Motor neuron (in vitro differentiated cells): ENCODE measurements at regions not wholly inside any gene's neighbourhood (a gene's known extent, or its start where the extent isn't known, plus 50 kb on each side); places are given as distances from the start of the nearest gene placed in this dataset.
"Not testable (repeated sequence)": the region's sequence is repeated elsewhere in the genome, so short reads cannot be mapped to it uniquely, and the experiment has no call there.

ENCODE experiments used
- ATAC-seq, 8 experiments: fragments of 200-7000 bp; cut with Tn5 transposase; replicated peaks in 6 of 8; 2 replicates each; pipeline ENCODE4 v1.8.0; 2021; ENCODE audit warnings: mild to moderate bottlenecking in 8 of 8, moderate library complexity in 8 of 8
- H3K27ac ChIP-seq, 2 donors: fragments of 250-450 bp; sonication (Bioruptor Pico); 2 replicates each; pipeline ENCODE4 v1.9.0; 2021; ENCODE audit warnings: antibody characterized with exemption in 2 of 2, mild to moderate bottlenecking in 2 of 2, moderate library complexity in 1 of 2
- H3K4me1 ChIP-seq, 2 donors: fragments of 250-450 bp; sonication (Bioruptor Pico); replicated peaks in 1 of 2; 2 replicates each; pipeline ENCODE4 v1.6.1; 2021; ENCODE audit warnings: antibody characterized with exemption in 2 of 2, mild to moderate bottlenecking in 2 of 2, moderate library complexity in 1 of 2
- H3K4me3 ChIP-seq, 5 donors: fragments of 250-450 bp; sonication (Bioruptor Pico); 2 replicates each; pipeline ENCODE4 v1.9.0; 2021; ENCODE audit warnings: antibody characterized with exemption in 5 of 5, mild to moderate bottlenecking in 5 of 5, moderate library complexity in 4 of 5
- WGBS, 10 experiments: fragments of 450-650 bp; shearing (Covaris generic); methylation state at CpG; one replicate each; pipeline ENCODE4 v1.0.0; 2022; 5-methylcytosine and 5-hydroxymethylcytosine counted together
- in situ Hi-C, 9 experiments: fragments of 400-800 bp; cut with MboI; loops; one replicate each; pipeline ENCODE4 v1.15.0; 2021; ENCODE audit warnings: low sequenced_read_pairs in 9 of 9, low pct_unique_long_range_greater_than_20kb in 2 of 9; ENCODE audit not compliant: unreplicated experiment in 9 of 9

GRCh38 chr13:37978680-37979079, 109.1 kb upstream of the TRPC4 start:
- ATAC-seq: no peak
- Histone ChIP-seq H3K4me1 (peaks cover 0 to 9% of the 10 kb centered on the region in 2 donors), H3K4me3 (no peak overlapping the region), H3K27ac (no peak overlapping the region)
- in situ Hi-C loops: no loop called here
- WGBS, 10 experiments: 27 to 91% (median 80%) methylated on average over 1 to 2 of the region's 2 CpGs

GRCh38 chr13:37968555-37968954, 99.0 kb upstream of the TRPC4 start:
- in situ Hi-C loops: no loop called here
- Histone ChIP-seq H3K4me1 (no peaks in the 10 kb centered on the region), H3K4me3 (no peak overlapping the region), H3K27ac (no peak overlapping the region)
- no peak for ATAC-seq
- 51 to 97% (median 75%) methylated on average over 1 to 2 of the region's 2 CpGs for WGBS, 10 experiments

- H3K4me3 ChIP-seq: no peak overlapping the region
- H3K27ac ChIP-seq: no peak overlapping the region
- no peak for ATAC-seq
- H3K4me1 ChIP-seq: no peaks in the 10 kb centered on the region
- 78 to 100% (median 94%) methylated on average over 1 of the region's 1 CpG; no CpG with 5 or more reads in 4 of the 10 experiments for WGBS, 10 experiments
- in situ Hi-C loops: no loop called here
Observed at GRCh38 chr13:37966266-37966665, 96.7 kb upstream of the TRPC4 start.

- WGBS, 10 experiments: 67 to 100% (median 91%) methylated on average over 1 of the region's 1 CpG; no CpG with 5 or more reads in 1 of the 10 experiments
- Histone ChIP-seq H3K4me3 (no peak overlapping the region), H3K4me1 (no peaks in the 10 kb centered on the region), H3K27ac (no peak overlapping the region)
- in situ Hi-C loops: no loop called here
- no peak for ATAC-seq
Observed at GRCh38 chr13:37960427-37960826, 90.9 kb upstream of the TRPC4 start.

GRCh38 chr13:37959284-37959683, 89.7 kb upstream of the TRPC4 start:
- in situ Hi-C loops: no loop called here
- peak in 3 of 8 experiments; percentile 75 to 100 (median 93) for ATAC-seq

GRCh38 chr13:37956536-37956935, 87.0 kb upstream of the TRPC4 start:
- in situ Hi-C loops: no loop called here
- no peaks in the 10 kb centered on the region for H3K4me1 ChIP-seq
- ATAC-seq: peak in 1 of 8 experiments; percentile 20
- no peak overlapping the region for H3K27ac ChIP-seq
- WGBS, 10 experiments: 45 to 100% (median 100%) methylated on average over 1 of the region's 1 CpG
- no peak overlapping the region for H3K4me3 ChIP-seq

More at GRCh38 chr13:37959284-37959683, 89.7 kb upstream of the TRPC4 start:
- Histone ChIP-seq H3K4me3 (no peak overlapping the region), H3K27ac (no peak overlapping the region), H3K4me1 (no peaks in the 10 kb centered on the region)
- WGBS, 10 experiments: 43 to 100% (median 90%) methylated on average over 1 to 5 of the region's 5 CpGs; no CpG with 5 or more reads in 2 of the 10 experiments

- in situ Hi-C loops, ATAC-seq, H3K4me3 ChIP-seq, H3K4me1 ChIP-seq, H3K27ac ChIP-seq: not testable (repeated sequence)
- 83 to 100% (median 96%) methylated on average over 1 to 7 of the region's 9 CpGs for WGBS, 10 experiments
Observed at GRCh38 chr13:37954597-37954996, 85.0 kb upstream of the TRPC4 start.

- ATAC-seq: no peak
- H3K4me3 ChIP-seq: no peak overlapping the region
- H3K27ac ChIP-seq: no peak overlapping the region
- 0 to 80% (median 67%) methylated on average over 1 of the region's 1 CpG; no CpG with 5 or more reads in 5 of the 10 experiments for WGBS, 10 experiments
- in situ Hi-C loops: no loop called here
- H3K4me1 ChIP-seq: no peaks in the 10 kb centered on the region
Observed at GRCh38 chr13:37954191-37954590, 84.6 kb upstream of the TRPC4 start.

- no peak overlapping the region for H3K27ac ChIP-seq
- H3K4me1 ChIP-seq: no peaks in the 10 kb centered on the region
- in situ Hi-C loops: no loop called here
- no peak for ATAC-seq
- no peak overlapping the region for H3K4me3 ChIP-seq
Observed at GRCh38 chr13:37953696-37954095, 84.1 kb upstream of the TRPC4 start.

- Histone ChIP-seq H3K4me3 (no peak overlapping the region), H3K27ac (no peak overlapping the region), H3K4me1 (no peaks in the 10 kb centered on the region)
- 0 to 50% (median 17%) methylated on average over 1 of the region's 1 CpG; no CpG with 5 or more reads in 3 of the 10 experiments for WGBS, 10 experiments
- ATAC-seq: no peak
- in situ Hi-C loops: no loop called here
Observed at GRCh38 chr13:37950016-37950415, 80.4 kb upstream of the TRPC4 start.

GRCh38 chr13:37947419-37948140, 78.0 kb upstream of the TRPC4 start:
- in situ Hi-C loops: no loop called here
- no peak overlapping the region for H3K27ac ChIP-seq
- H3K4me3 ChIP-seq: no peak overlapping the region
- no peak for ATAC-seq
- H3K4me1 ChIP-seq: no peaks in the 10 kb centered on the region
- 83 to 100% (median 93%) methylated on average over 3 to 5 of the region's 5 CpGs; no CpG with 5 or more reads in 1 of the 10 experiments for WGBS, 10 experiments

- WGBS, 10 experiments: 48 to 100% (median 86%) methylated on average over 1 to 4 of the region's 4 CpGs
- Histone ChIP-seq H3K27ac (no peak overlapping the region), H3K4me3 (no peak overlapping the region), H3K4me1 (no peaks in the 10 kb centered on the region)
- no peak for ATAC-seq
- in situ Hi-C loops: no loop called here
Observed at GRCh38 chr13:37945651-37946575, 76.3 kb upstream of the TRPC4 start.

GRCh38 chr13:37944869-37945442, 75.4 kb upstream of the TRPC4 start:
- 0 to 96% (median 84%) methylated on average over 2 to 8 of the region's 8 CpGs for WGBS, 10 experiments

More at GRCh38 chr13:37944869-37945442, 75.4 kb upstream of the TRPC4 start:
- H3K4me3 ChIP-seq: no peak overlapping the region
- no peak for ATAC-seq
- H3K4me1 ChIP-seq: no peaks in the 10 kb centered on the region
- in situ Hi-C loops: no loop called here
- no peak overlapping the region for H3K27ac ChIP-seq
